Neural progenitor cell (in vitro differentiated cells): ENCODE measurements at regions not wholly inside any gene's neighbourhood (a gene's known extent, or its start where the extent isn't known, plus 50 kb on each side); places are given as distances from the start of the nearest gene placed in this dataset.

ENCODE experiments used
- CTCF ChIP-seq: fragments of 200-600 bp; sonication (generic); IDR thresholded peaks from 2 replicates; pipeline ENCODE4 v1.5.1; 2017; ENCODE audit warnings: antibody characterized with exemption, mild to moderate bottlenecking
- EZH2 ChIP-seq: fragments of 200-600 bp; sonication (generic); IDR thresholded peaks from 2 replicates; pipeline ENCODE4 v1.6.1; 2017; ENCODE audit warnings: antibody characterized with exemption, mild to moderate bottlenecking, moderate library complexity

GRCh38 chr22:47547239-47547661, 784.8 kb downstream of the TBC1D22A start:
- TF ChIP-seq CTCF (no peak), EZH2 (no peak)
